ENCODE measurements at regions not wholly inside any gene's neighbourhood (a gene's known extent, or its start where the extent isn't known, plus 50 kb on each side); places are given as distances from the start of the nearest gene placed in this dataset.
"Not testable (repeated sequence)": the region's sequence is repeated elsewhere in the genome, so short reads cannot be mapped to it uniquely, and the experiment has no call there.

DNA sequence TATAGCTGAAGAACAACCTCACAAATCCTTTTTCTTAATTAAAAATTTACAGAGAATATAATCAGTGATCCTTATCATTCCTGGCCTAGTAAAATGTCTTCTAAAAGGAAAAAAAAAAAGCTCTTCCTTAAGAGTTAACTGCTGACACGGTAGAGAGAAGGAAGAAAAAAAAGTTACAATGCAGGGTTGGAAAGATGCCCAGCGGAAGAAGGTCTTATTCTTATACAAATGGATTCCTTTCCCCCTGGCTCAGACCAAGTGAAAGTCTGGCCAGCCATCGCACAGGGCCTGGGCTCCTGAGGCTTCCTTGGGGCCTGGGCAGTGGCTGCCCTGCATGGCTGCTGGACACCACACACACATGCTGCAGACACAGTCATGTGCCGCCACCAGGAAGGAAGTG, 688.6 kb downstream of the TENT5A start:
- DNase-seq (ENCODE audit: insufficient read length, low spot score) (no peak), FAIRE-seq (no peak)

DNA sequence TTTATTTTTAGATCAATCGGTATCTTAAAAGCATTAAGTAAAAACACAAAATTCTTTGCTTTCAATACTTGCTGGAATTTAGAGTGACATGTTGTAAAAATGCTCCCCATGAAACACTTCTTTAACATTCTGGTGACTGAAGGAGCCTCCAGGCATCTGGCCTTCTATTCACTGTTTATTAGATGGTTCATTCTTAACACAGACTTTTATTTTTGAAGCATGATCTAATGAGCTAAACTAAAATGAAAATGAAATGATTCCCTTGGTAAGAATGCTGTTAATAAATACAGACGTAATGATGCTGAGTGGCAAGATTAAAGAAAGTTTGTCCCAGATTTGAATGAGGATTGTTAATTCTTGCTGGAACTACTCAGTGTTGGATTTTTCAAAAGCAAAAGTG, 698.4 kb downstream of the TENT5A start:
- DNase-seq (ENCODE audit: insufficient read length, low spot score) (no peak), FAIRE-seq (no peak)

DNA sequence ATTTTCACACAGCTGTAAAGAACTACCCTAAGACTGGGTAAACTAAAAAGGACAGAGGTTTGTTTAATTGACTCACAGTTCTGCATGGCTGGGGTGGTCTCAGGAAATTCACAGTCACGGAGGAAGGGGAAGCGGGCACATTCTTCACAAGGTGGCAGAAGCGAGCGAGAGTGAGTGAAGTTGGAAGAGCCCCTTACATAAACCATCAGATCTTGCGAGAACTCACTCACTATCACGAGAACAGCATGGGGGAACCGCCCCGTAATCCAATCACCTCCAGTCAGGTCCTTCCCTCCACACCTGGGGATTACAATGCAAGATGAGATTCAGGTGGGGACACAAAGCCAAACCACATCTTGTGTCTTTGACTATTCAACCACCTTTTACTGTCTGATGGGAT, 700.5 kb downstream of the TENT5A start:
- no peak for DNase-seq (ENCODE audit: insufficient read length, low spot score)
- FAIRE-seq, result no peak

DNA sequence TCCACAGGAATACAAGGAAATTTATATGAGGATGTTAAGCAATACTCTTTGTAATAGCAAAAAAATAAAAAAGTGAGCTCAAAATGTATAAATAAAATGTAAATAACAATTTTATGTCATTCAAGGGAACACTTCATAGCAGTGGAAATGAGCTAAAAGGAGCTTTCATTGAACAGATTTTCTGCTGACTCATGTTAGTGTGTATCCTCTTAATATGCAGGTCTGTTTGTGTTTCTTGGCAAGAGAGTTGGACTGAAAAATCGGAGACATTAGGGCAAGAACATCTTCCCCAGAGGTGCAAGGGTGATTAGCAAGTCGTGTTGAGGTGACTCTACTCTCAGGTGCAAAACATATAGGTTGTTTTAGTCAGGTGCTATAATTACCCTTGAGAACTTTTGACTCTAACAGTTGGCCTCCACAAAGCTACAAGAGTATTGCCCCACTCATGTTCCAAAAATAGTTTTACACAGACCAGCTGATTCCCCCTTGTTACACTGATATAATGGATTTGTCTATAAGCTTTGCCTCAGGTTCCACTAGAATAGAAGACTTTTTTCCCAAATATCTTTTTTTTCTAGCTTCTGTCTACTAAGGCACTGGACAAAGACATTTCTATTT, 702.9 kb downstream of the TENT5A start:
- FAIRE-seq (no peak), DNase-seq (ENCODE audit: insufficient read length, low spot score) (no peak)

DNA sequence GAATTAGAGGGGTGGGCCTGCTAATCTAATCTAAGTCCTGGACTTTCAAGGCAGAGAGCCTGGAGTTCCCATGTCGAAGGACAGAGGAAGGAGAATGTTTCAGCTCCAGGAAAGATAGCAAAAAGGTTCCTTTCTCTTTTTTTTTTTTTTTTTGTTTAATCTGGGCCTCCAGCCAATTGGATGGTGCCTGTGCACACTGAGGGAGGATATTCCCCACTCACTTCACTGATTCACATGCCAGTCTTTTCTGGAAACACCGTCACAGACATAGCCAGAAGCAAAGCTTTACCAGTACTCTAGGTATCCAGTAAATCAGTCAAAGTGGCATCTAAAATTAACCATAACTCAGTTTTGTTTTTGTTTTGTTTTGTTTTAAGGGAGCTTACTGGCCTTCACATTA, 721.1 kb downstream of the TENT5A start:
- DNase-seq (ENCODE audit: insufficient read length, low spot score), result no peak
- FAIRE-seq, result no peak

DNA sequence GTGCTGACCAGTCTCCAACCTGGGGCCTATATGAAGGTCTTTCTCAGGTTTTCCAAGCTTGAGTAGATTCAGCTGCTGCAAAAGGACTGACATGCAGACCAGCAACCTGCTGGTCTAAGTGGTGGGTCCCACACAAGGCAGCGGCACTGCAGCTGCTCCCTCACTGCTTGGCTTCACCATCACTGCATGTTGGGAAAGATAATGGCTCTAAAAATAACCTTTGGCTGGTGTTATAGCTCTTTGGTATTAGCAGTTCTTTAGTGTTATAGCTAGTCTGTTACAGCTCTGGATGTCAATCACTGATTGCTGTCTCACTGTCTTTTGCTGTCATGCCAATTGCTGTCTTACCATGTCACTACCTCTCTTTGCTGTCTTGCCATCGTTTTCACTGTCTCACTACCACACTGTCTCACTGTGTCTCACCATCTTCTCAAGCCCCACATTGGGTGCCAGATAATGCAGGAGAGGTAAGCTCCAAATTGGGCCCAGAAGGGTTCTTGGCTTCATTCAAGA, 726.4 kb downstream of the TENT5A start:
- DNase-seq (ENCODE audit: insufficient read length, low spot score), result no peak

DNA sequence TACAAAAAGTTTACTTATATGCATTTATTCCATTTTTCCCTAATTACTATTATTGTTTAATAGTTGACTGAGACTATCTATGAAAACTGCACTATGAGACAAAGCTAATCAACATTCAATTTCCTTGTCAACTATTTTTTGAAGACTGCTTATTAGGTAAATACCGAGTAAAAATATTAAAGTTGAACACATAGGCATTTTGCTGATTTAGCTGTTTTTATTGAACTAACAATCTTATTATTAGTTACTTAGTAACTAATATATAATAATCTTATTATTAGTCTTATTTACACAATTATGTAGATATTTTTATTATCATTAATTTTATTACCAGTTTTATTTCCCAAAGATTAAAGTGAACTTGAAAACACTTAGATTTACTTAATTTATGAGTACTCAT, 728.8 kb downstream of the TENT5A start:
- FAIRE-seq, result no peak
- no peak for DNase-seq (ENCODE audit: insufficient read length, low spot score)

More for the DNA sequence above, 726.4 kb downstream of the TENT5A start:
- FAIRE-seq, result no peak

DNA sequence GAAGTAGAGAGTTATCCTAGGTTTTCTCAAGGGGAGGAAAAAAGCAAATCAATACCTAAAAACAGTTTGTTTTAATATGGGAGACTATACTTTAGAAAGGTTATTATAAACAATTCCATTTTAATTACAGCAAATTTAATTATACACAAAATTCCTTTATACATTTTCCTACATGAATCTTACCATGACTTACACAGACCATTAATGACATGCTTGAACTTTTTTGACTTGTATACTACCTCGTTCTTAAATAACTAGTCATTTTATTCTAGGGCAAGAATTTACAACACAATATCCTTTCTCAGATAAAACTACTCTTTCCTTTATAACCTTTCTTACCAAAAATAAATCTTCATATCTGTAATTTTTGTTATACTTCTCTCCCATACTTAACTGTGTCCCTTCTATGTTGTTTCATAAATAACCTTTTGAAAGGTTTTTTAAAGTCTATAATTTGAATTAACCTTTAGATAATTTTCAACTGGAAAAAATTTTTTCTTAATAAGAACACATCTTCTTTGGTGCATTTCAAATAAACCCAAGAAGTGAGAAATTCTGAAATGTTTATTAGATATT, 729.4 kb downstream of the TENT5A start:
- DNase-seq (ENCODE audit: insufficient read length, low spot score) (no peak), FAIRE-seq (no peak)

DNA sequence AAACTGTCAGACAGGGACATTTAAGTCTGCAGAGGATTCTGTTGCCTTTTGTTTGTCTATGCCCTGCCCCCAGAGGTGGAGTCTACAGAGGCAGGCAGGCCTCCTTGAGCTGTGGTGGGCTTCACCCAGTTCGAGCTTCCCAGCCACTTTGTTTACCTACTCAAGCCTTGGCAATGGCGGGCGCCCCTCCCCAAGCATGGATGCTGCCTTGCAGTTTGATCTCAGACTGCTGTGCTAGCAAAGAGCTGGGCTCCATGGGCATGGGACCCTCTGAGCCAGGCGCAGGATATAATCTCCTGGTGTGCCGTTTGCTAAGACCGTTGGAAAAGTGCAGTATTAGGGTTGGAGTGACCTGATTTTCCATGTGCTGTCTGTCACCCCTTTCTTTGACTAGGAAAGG, 734.9 kb downstream of the TENT5A start:
- DNase-seq (ENCODE audit: insufficient read length, low spot score); FAIRE-seq: not testable (repeated sequence)

DNA sequence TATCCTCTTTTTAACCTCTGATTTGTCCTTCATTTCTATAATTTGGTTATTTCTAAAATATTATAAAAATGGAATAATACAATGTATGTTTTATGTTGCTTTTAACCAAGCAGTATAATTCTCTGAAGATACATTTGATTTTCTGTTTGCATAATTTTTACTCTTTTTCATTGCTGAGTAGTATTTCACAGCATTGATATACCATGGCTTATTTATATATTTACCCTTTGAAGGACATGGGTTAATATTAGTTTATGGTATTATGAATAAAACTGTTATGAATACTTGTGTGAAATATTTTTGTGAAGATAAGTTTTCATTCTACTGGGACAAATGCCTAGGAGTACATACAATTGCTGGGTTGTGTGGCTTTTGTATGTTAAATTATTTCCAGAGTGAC, 748.6 kb downstream of the TENT5A start:
- DNase-seq (ENCODE audit: insufficient read length, low spot score) (no peak), FAIRE-seq (no peak)

DNA sequence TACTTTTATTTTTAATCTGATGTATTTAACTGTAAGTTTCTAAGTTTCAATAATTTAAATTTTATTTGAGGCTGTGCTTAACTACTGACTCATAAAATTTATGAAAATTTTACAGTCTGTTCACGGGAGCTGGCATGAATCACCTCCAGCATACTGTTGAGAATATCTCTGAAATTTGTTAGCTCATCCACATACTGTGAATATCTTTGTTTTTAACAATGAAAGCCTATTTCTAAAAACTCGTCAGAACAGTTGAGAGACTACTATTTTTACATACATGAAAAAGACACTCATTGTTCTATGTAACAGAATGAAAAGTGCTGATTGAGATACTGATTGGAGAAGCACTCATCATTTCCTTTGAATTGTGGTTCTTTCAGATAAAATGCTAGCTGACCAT, 749.3 kb downstream of the TENT5A start:
- no peak for FAIRE-seq
- no peak for DNase-seq (ENCODE audit: insufficient read length, low spot score)

DNA sequence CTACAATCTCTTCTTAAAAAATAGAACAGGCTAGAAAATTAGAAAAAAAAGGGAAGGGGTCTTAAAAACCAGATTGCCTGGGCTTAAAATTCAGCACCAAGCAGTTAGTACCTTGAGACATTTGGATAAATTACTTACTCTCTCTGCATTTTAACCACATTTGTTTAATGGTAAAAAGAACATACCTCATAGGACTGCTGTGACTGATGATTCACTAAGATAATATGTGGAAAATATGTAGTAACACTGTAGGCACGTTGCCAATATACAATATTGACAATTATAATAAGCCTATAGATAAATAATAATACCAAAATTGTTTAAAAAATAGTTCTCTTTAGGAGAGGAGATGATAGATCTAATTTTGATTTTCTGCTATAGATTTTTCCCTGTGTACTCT, 750.4 kb downstream of the TENT5A start:
- FAIRE-seq, result no peak

DNA sequence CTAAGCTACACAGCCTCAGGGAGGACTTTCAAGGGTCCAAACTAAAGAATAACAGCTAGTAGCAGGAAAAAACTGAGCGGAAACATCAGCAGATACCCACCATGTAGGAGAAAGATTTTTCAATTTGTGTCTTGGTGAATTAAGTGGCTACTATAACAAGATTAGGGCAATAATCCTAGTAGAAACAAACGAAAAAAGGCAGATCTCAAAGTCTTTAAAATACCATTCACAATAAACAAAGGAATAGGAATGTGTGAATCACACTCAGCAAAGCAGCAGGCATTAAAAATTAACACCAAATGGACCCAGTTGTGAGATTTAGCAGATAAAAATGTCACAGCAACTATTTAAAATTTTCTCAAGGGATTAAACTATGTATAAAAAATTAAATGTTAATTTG, 761.2 kb downstream of the TENT5A start:
- no peak for DNase-seq (ENCODE audit: insufficient read length, low spot score)
- FAIRE-seq, result no peak

More for the DNA sequence above, 750.4 kb downstream of the TENT5A start:
- DNase-seq (ENCODE audit: insufficient read length, low spot score), result no peak

DNA sequence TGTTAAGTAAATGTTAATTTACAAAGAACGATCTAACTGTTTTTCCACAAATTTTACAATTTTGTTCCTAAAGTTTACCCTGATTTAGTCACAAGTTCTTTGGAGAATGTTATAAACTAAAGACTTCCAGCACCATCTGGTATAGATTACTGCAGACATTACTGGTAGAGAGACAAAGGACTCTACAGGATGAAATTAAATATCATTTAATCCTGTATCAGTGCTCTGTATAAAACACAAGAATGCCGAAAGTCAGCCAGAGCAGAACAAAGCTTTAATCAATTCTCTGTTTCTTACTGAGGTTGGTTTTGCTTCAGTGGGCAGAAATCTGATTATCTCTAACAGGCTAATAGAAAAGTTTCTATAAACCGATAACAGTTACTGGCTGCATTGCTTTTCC, 763.6 kb downstream of the TENT5A start:
- DNase-seq (ENCODE audit: insufficient read length, low spot score), result no peak
- FAIRE-seq, result no peak

DNA sequence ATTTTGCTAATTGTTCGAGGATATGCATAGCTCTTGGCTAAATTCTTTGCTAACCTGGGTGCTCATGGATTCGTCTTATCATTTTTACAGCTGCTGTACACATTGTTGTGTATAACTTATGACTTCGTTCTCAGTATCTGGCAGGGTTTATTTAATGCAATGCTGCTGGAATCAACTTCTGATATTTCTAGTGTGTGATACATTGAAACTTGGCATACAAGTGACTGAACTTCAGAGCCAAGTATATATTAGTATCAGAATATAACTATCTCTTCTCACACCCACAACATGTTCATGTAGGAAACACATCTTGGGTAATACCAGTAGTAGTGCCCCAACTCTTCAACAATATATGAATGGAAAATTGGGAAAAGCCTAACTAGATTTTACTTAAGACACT, 764.2 kb downstream of the TENT5A start:
- FAIRE-seq (no peak), DNase-seq (ENCODE audit: insufficient read length, low spot score) (no peak)

DNA sequence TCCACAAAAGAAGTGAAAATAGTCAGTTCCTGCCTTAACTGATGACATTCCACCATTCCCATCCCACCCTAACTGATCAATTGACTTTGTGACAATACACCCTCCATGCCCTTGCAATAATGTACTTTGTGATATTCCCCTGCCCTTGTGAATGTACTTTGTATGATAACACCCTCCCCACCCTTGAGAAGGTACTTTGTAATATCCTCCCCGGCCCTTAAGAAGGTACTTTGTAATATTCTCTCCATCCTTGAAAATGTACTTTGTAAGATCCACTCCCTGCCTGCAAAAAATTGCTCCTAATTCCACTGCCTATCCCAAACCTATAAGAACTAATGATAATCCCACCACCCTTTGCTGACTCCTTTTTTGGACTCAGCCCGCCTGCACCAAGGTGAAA, 771.3 kb downstream of the TENT5A start:
- not testable (repeated sequence) for DNase-seq (ENCODE audit: insufficient read length, low spot score)

DNA sequence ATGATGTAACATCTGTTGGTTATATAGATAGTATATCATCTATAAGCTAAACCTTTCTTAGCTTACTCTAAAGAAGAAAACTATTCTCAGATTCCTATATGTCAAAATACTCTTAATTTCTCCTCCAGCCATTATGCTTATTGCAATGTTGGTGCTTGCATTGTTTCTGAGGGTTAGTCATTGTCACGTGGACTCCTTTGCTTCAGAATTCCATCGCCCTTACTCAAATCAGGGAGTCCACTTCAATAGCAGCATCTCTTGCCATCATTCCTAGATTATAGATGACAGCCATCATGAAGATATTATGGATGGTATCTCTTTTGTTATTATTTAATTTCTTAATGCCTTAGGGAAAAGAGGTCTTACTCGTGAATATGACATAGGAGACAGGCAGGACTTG, 776.1 kb downstream of the TENT5A start:
- FAIRE-seq, result no peak
- DNase-seq (ENCODE audit: insufficient read length, low spot score), result no peak

More for the DNA sequence above, 771.3 kb downstream of the TENT5A start:
- not testable (repeated sequence) for FAIRE-seq

DNA sequence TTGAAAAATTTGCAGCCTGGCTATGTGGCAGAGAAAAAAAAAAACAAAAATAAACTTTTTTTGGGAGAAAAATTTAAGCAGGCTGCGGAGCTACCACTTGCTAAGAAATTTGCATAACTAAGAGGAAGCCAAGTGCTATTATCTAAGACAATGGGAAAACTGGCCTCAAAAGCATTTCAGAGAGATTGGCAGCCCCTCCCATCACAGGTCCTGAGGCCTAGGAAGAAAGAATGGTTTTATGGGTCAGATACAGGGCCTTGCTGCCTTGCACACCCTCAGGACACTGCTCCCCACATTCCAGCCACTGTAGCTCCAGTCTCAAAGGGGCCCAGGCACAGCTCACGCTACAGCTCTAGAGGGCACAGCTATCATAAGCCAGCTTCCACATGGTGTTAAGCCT, 777.9 kb downstream of the TENT5A start:
- DNase-seq (ENCODE audit: insufficient read length, low spot score), result no peak
- FAIRE-seq, result no peak

DNA sequence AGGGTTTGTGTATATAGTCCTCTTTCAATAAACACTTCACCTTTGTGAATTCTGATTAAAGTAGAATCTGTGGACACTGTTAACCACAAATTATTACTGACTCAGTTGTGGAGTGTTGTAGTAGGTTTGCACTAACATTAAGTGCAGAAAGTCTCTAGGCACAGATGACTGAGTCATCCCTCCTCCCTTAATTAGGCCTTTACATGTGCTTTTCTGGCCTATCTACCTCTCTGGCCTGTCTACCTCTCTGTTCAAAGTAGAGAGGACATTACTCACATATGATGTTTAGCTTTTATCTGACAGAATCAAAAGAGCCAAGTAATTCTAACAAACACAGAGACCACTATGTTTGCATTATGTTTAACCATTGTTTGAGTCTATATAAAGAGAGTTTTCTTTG, 783.0 kb downstream of the TENT5A start:
- DNase-seq (ENCODE audit: insufficient read length, low spot score) (no peak), FAIRE-seq (no peak)

DNA sequence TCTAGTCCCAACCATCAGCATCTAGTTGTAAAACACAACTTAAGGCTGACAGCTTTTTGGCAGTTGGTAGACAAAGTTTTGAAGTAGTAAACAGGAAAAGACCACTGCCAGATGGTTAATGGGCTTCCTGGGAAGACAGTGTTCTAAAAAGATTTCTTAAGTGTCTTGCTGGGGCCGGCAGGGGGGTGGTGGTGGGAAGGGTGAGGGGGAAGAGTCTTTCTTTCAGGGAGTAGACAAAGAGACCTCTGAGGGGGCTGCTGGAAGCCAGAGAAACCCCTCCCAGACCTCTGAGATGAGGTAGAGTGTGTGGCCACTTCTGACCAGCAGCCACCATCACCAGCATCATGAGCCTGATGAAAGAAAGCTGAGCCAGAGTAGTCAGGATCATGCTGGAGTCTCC, 784.9 kb downstream of the TENT5A start:
- FAIRE-seq (no peak), DNase-seq (ENCODE audit: insufficient read length, low spot score) (no peak)

DNA sequence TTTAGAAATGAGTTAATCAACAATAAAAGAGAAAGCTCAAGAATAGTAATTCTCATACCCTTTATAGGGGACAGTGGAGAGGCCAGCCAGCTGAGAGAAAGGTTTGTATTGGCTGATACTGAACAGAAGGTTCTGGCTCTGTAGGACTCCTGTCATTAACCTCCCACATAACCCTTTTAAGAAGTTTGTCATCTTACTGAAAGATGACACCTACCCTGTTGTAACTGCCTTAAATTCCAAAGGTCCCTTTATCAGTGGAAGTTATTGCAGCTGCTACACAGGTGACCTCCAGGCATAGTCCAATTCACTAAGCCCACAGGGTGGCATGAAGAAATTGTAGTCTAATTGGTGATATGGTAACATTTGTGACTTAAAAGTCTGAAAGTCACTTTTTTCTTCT, 790.1 kb downstream of the TENT5A start:
- FAIRE-seq (no peak), DNase-seq (ENCODE audit: insufficient read length, low spot score) (no peak)

DNA sequence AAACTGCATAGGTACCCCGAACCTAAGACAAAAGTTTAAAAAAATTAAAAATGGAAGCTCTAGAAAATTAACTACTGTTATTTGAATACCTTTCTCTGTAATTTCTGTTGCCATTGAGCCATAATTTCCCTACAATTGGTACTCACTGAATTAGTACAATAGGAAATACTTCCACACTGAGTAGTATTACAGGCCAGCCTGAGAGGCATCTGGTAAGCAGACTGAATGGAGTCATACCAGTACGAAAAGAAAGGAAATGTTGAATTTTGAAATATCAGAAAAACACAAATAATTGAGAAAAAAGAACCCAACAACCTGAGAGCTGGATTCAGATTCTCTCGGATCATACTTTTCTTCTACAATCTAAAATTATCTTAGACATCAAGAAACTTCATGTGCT, 791.3 kb downstream of the TENT5A start:
- no peak for DNase-seq (ENCODE audit: insufficient read length, low spot score)
- no peak for FAIRE-seq

DNA sequence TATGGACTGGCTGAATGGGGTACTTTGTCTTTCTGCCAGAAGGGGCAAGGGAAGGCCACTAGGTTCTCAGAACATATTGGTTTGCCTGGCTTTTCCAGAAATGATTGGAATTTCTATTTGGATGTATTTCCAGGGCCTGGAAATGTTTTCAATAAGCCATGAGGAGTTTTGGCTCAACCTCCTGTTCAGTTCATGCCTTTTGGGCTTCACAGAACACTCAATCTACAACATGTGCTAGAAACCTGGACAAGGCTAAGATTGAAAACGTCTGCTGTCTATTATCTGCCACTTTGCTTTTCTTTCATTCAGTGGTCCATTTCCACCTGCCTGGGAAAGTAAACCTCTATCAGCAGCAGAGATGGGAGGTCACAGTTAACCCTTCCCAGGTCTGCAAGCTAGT, 793.4 kb downstream of the TENT5A start:
- DNase-seq (ENCODE audit: insufficient read length, low spot score), result no peak
- no peak for FAIRE-seq
